Osteoblast (primary cell): ENCODE measurements at regions not wholly inside any gene's neighbourhood (a gene's known extent, or its start where the extent isn't known, plus 50 kb on each side); places are given as distances from the start of the nearest gene placed in this dataset.
A peak's percentile ranks its signal among the peaks of the same experiment; 100 is the strongest.

ENCODE experiments used
- DNase-seq: peaks from one replicate; pipeline ENCODE4 v3.0.0; 2011; ENCODE audit warnings: low spot score, mixed read lengths; ENCODE audit not compliant: insufficient read length; ENCODE audit errors: missing footprints
- H2AFZ ChIP-seq: 2 replicates; pipeline ENCODE4 v1.6.0; 2011; ENCODE audit warnings: mild to moderate bottlenecking, low read length
- H3K27ac ChIP-seq: 2 replicates; pipeline ENCODE4 v1.5.1; 2011; ENCODE audit warnings: mild to moderate bottlenecking, low read depth, low read length, moderate library complexity
- H3K27me3 ChIP-seq: 2 replicates; pipeline ENCODE4 v1.6.0; 2012; ENCODE audit warnings: mild to moderate bottlenecking, control low read depth, inconsistent platforms, low read length, moderate library complexity; ENCODE audit not compliant: insufficient read depth
- H3K36me3 ChIP-seq: 2 replicates; pipeline ENCODE4 v1.5.1; 2011; ENCODE audit warnings: mild to moderate bottlenecking, low read length, control low read depth, moderate library complexity; ENCODE audit not compliant: insufficient read depth
- H3K4me1 ChIP-seq: 2 replicates; pipeline ENCODE4 v1.5.1; 2011; ENCODE audit warnings: mild to moderate bottlenecking, low read length, control low read depth, moderate library complexity; ENCODE audit not compliant: insufficient read depth
- H3K4me2 ChIP-seq: 2 replicates; pipeline ENCODE4 v1.6.0; 2011; ENCODE audit warnings: mild to moderate bottlenecking, low read length; ENCODE audit not compliant: insufficient read depth
- H3K4me3 ChIP-seq: fragments of 200-600 bp; sonication (generic); 3 replicates; pipeline ENCODE4 v1.5.1; 2012; ENCODE audit warnings: mild to moderate bottlenecking, low read length, inconsistent platforms; ENCODE audit not compliant: insufficient read depth
- H3K79me2 ChIP-seq: 2 replicates; pipeline ENCODE4 v1.6.0; 2012; ENCODE audit warnings: mild to moderate bottlenecking, low read length, control low read depth, inconsistent platforms; ENCODE audit not compliant: insufficient read depth
- H3K9me3 ChIP-seq: 2 replicates; pipeline ENCODE4 v1.5.1; 2011; ENCODE audit warnings: low read depth, low read length, control low read depth
- H4K20me1 ChIP-seq: 2 replicates; pipeline ENCODE4 v1.6.0; 2012; ENCODE audit warnings: mild to moderate bottlenecking, low read length, control low read depth; ENCODE audit not compliant: insufficient read depth
- TF ChIP-seq, protein P1 (sequence below): IDR thresholded peaks from 2 replicates; pipeline ENCODE4 v1.5.1; 2011; ENCODE audit warnings: mild to moderate bottlenecking, low read depth, low read length, moderate library complexity; ENCODE audit errors: extremely low read depth

DNA sequence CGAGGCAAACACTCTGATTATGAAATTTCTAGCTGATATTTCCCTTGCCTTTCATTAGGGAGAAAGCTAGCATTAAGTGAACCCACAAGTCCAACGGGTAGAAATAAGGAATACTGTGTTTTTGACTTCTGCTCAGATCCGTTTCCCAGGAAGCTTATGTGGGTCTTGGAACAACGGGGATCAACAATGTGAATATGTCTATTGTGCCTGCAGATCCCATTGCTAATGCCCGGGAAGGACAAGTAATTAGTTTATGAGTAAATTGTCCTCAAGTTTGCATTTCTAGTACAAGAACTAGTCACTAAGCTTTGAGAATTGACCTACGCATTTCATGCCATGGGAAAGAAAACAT lies 236.4 kb downstream of the UACA start:
- H4K20me1 ChIP-seq, result no peaks in the 10 kb centered on the region
- H3K27ac ChIP-seq, result peak overlapping the region; percentile 22
- peak overlapping the region; percentile 61 for H2AFZ ChIP-seq
- peaks cover 21% of the 10 kb centered on the region for H3K27me3 ChIP-seq
- no peaks in the 10 kb centered on the region for H3K79me2 ChIP-seq
- H3K4me3 ChIP-seq, result peak overlapping the region; percentile 59
- TF ChIP-seq, protein P1, sequence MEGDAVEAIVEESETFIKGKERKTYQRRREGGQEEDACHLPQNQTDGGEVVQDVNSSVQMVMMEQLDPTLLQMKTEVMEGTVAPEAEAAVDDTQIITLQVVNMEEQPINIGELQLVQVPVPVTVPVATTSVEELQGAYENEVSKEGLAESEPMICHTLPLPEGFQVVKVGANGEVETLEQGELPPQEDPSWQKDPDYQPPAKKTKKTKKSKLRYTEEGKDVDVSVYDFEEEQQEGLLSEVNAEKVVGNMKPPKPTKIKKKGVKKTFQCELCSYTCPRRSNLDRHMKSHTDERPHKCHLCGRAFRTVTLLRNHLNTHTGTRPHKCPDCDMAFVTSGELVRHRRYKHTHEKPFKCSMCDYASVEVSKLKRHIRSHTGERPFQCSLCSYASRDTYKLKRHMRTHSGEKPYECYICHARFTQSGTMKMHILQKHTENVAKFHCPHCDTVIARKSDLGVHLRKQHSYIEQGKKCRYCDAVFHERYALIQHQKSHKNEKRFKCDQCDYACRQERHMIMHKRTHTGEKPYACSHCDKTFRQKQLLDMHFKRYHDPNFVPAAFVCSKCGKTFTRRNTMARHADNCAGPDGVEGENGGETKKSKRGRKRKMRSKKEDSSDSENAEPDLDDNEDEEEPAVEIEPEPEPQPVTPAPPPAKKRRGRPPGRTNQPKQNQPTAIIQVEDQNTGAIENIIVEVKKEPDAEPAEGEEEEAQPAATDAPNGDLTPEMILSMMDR, result no peak
- no peak for DNase-seq
- H3K9me3 ChIP-seq, result no peaks in the 10 kb centered on the region
- peak overlapping the region; percentile 86 for H3K4me2 ChIP-seq
- H3K4me1 ChIP-seq, result peaks cover 21% of the 10 kb centered on the region
- H3K36me3 ChIP-seq, result no peaks in the 10 kb centered on the region

DNA sequence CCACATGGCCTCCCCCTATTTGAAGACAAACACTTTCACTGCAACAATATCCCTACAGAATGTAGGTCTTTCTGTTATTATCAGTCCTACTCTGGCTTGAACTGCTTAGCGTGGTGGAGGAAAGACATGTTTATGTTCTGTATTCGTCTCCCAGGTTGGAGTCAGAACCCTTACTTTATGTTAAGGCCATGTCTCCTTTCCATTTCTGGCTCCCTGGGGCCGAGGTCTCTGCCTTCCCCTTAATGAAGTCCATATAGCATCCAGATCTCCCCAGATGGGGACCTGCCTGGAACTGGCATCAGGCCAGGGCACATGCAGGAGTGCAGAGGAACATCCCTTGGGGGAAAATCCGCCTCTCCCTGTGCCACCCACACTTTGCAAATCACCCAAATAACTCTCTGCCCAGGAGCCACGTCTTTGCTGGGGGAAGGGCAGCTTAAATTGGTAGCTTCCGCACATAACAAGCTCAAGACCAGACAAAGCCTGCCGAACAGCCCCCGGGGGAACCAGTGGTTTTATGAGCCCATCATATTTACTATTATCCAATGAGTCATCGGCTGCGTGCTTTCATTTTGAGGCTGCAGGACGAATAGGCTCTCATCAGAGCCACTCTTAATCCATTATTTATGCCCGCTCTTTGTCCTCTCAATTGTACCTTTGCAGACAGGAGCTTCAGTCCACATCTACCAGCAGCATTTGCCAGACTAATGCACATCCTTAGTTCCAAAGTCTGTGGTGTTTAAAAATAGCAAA lies 237.0 kb downstream of the UACA start:
- H3K36me3 ChIP-seq, result no peaks in the 10 kb centered on the region
- H3K27me3 ChIP-seq, result peaks cover 20% of the 10 kb centered on the region
- peaks cover 21% of the 10 kb centered on the region for H3K4me1 ChIP-seq
- H2AFZ ChIP-seq, result peak overlapping the region; percentile 61
- H3K4me3 ChIP-seq, result peak overlapping the region; percentile 59
- H3K79me2 ChIP-seq, result no peaks in the 10 kb centered on the region
- DNase-seq, result peak; percentile 87
- peak overlapping the region; percentile 86 for H3K4me2 ChIP-seq
- TF ChIP-seq, protein P1, result no peak
- peak overlapping the region; percentile 22 for H3K27ac ChIP-seq
- H4K20me1 ChIP-seq, result no peaks in the 10 kb centered on the region
- no peaks in the 10 kb centered on the region for H3K9me3 ChIP-seq

DNA sequence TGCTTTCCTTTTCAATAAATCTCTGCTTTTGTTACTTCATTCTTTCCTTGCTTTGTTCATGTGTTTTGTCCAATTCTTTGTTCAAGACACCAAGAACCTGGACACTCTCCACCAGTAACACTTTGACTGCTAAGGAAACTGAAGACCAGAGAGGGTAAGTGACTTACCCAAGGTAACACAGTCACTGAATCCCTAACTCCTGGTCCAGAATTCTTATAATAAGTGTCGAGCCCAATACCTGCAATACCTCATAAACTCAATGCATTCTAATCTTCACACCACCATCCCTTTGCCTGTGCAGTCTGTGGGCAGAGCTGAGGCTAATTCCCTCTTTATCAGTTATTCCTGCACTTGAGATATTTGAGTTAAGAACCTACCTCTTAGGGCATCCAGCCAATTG lies 237.8 kb downstream of the UACA start:
- Histone ChIP-seq H4K20me1 (no peaks in the 10 kb centered on the region), H3K4me3 (no peak overlapping the region), H3K79me2 (no peaks in the 10 kb centered on the region), H3K27ac (no peak overlapping the region), H2AFZ (no peak overlapping the region), H3K27me3 (peaks cover 22% of the 10 kb centered on the region), H3K9me3 (no peaks in the 10 kb centered on the region), H3K4me1 (peaks cover 21% of the 10 kb centered on the region), H3K4me2 (no peak overlapping the region), H3K36me3 (no peaks in the 10 kb centered on the region)
- no peak for DNase-seq
- TF ChIP-seq, protein P1, result no peak

DNA sequence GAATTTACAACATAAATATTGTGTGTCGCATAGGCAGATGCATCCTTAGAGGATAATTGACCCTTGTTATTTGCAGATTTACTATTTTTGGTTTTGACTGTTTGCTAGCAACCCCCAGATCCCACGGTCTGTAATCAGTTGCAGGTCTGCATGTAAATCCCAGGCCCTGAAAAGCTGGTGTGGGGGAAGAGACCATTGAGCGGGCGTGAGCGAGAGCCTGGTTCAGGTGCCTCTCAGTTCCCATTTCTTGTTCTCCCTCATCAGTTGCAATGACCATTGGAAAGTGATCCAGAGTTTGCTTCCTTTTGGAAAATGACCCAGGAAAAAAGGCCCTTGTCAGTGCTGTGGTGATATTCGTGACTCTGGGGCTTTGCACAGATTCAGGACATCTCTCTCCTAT lies 238.9 kb downstream of the UACA start:
- H3K9me3 ChIP-seq, result no peaks in the 10 kb centered on the region
- no peak overlapping the region for H3K4me3 ChIP-seq
- no peaks in the 10 kb centered on the region for H3K79me2 ChIP-seq
- no peak overlapping the region for H3K4me2 ChIP-seq
- TF ChIP-seq, protein P1, result no peak
- H4K20me1 ChIP-seq, result no peaks in the 10 kb centered on the region
- H3K4me1 ChIP-seq, result peaks cover 21% of the 10 kb centered on the region
- H3K27ac ChIP-seq, result no peak overlapping the region
- no peaks in the 10 kb centered on the region for H3K36me3 ChIP-seq
- no peak for DNase-seq
- H3K27me3 ChIP-seq, result peaks cover 30% of the 10 kb centered on the region
- H2AFZ ChIP-seq, result no peak overlapping the region
